Tibial nerve (tissue), 4 donors: ENCODE measurements at regions not wholly inside any gene's neighbourhood (a gene's known extent, or its start where the extent isn't known, plus 50 kb on each side); places are given as distances from the start of the nearest gene placed in this dataset.

Experiments
- DNase-seq, 2 donors: peaks; one replicate each; pipeline ENCODE4 v3.0.0-alpha.2; 2019; ENCODE audit warnings: low spot score in 2 of 2
- H3K27ac ChIP-seq, 4 donors: fragments of 200-600 bp; sonication (generic) in 3 of 4; one replicate each; pipeline ENCODE4 v1.5.1; 2017 to 2019; ENCODE audit warnings: mild to moderate bottlenecking in 1 of 4
- H3K27me3 ChIP-seq, 2 donors: fragments of 200-600 bp; sonication (generic) in 1 of 2; one replicate each; pipeline versions ENCODE4 v1.5.1 to v1.6.0; 2017 to 2019
- H3K36me3 ChIP-seq, 3 donors: fragments of 200-600 bp; sonication (generic); one replicate each; pipeline ENCODE4 v1.5.1; 2018 to 2019
- H3K4me1 ChIP-seq, 4 donors: fragments of 200-600 bp; sonication (generic) in 3 of 4; one replicate each; pipeline ENCODE4 v1.5.1; 2017 to 2019
- H3K4me3 ChIP-seq, 4 donors: fragments of 200-600 bp; sonication (generic) in 3 of 4; one replicate each; pipeline ENCODE4 v1.5.1; 2017 to 2019; ENCODE audit warnings: mild to moderate bottlenecking in 1 of 4, moderate library complexity in 1 of 4
- H3K9me3 ChIP-seq, 4 donors: fragments of 200-600 bp; sonication (generic) in 3 of 4; one replicate each; pipeline ENCODE4 v1.5.1; 2017 to 2019
- EP300 ChIP-seq, 2 donors: sonication (generic); formaldehyde crosslinking; IDR thresholded peaks; one replicate each; pipeline ENCODE4 v1.6.1; 2017; ENCODE audit warnings: antibody characterized with exemption in 2 of 2, mild to moderate bottlenecking in 1 of 2
- POLR2A ChIP-seq, 2 donors: fragments of 450-650 bp; IDR thresholded peaks; one replicate each; pipeline ENCODE4 v1.6.1; 2017; ENCODE audit warnings: antibody characterized with exemption in 2 of 2, mild to moderate bottlenecking in 2 of 2, moderate library complexity in 2 of 2
- WGBS, 2 donors: methylation state at CpG; one replicate each; pipeline ENCODE4 v1.1.5; 2018; 5-methylcytosine and 5-hydroxymethylcytosine counted together
- TF ChIP-seq, protein P1 (sequence below), 5 experiments: fragments of 200-600 bp in 3 of 5; fragments of 450-650 bp in 2 of 5; sonication (generic) in 3 of 5; IDR thresholded peaks; one replicate each; pipeline ENCODE4 v1.5.1; 2016 to 2019; ENCODE audit warnings: antibody characterized with exemption in 5 of 5, mild to moderate bottlenecking in 3 of 5, moderate library complexity in 2 of 5

GRCh38 chr13:107138486-107138885, 570.5 kb upstream of the ARGLU1 start:
- H3K27me3 ChIP-seq, result no peaks in the 10 kb centered on the region

GRCh38 chr13:107133950-107134349, 566.0 kb upstream of the ARGLU1 start:
- Histone ChIP-seq H3K27ac (no peak overlapping the region), H3K9me3 (no peaks in the 10 kb centered on the region), H3K27me3 (no peaks in the 10 kb centered on the region), H3K4me1 (peaks cover 0 to 9% (median 0%) of the 10 kb centered on the region in 4 donors), H3K36me3 (no peaks in the 10 kb centered on the region), H3K4me3 (no peak overlapping the region)
- WGBS, 2 donors, result 87 to 91% methylated on average over 5 of the region's 5 CpGs
- no peak for DNase-seq
- TF ChIP-seq, protein P1, sequence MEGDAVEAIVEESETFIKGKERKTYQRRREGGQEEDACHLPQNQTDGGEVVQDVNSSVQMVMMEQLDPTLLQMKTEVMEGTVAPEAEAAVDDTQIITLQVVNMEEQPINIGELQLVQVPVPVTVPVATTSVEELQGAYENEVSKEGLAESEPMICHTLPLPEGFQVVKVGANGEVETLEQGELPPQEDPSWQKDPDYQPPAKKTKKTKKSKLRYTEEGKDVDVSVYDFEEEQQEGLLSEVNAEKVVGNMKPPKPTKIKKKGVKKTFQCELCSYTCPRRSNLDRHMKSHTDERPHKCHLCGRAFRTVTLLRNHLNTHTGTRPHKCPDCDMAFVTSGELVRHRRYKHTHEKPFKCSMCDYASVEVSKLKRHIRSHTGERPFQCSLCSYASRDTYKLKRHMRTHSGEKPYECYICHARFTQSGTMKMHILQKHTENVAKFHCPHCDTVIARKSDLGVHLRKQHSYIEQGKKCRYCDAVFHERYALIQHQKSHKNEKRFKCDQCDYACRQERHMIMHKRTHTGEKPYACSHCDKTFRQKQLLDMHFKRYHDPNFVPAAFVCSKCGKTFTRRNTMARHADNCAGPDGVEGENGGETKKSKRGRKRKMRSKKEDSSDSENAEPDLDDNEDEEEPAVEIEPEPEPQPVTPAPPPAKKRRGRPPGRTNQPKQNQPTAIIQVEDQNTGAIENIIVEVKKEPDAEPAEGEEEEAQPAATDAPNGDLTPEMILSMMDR (IDR thresholded peaks at IDR 0.05), result no peak
- no peak for TF ChIP-seq POLR2A (IDR thresholded peaks at IDR 0.05)
- TF ChIP-seq EP300 (IDR thresholded peaks at IDR 0.05), result no peak

More at GRCh38 chr13:107138486-107138885, 570.5 kb upstream of the ARGLU1 start:
- TF ChIP-seq POLR2A (IDR thresholded peaks at IDR 0.05), result no peak
- TF ChIP-seq EP300 (IDR thresholded peaks at IDR 0.05), result no peak
- TF ChIP-seq, protein P1 (IDR thresholded peaks at IDR 0.05), result no peak
- peaks cover 0 to 17% (median 0%) of the 10 kb centered on the region in 4 donors for H3K4me1 ChIP-seq
- no peaks in the 10 kb centered on the region for H3K36me3 ChIP-seq
- no peak overlapping the region for H3K4me3 ChIP-seq
- no peak for DNase-seq
- 48 to 76% methylated on average over 1 of the region's 1 CpG for WGBS, 2 donors
- H3K9me3 ChIP-seq, result no peaks in the 10 kb centered on the region
- H3K27ac ChIP-seq, result peak overlapping the region in 1 of 4 donors; percentile 20

GRCh38 chr13:107130566-107130965, 562.6 kb upstream of the ARGLU1 start:
- Histone ChIP-seq H3K4me3 (no peak overlapping the region), H3K9me3 (no peaks in the 10 kb centered on the region), H3K27ac (no peak overlapping the region), H3K27me3 (no peaks in the 10 kb centered on the region), H3K4me1 (no peaks in the 10 kb centered on the region), H3K36me3 (no peaks in the 10 kb centered on the region)
- TF ChIP-seq EP300 (IDR thresholded peaks at IDR 0.05), result no peak
- TF ChIP-seq POLR2A (IDR thresholded peaks at IDR 0.05), result no peak
- 81 to 87% methylated on average over 1 of the region's 1 CpG for WGBS, 2 donors
- DNase-seq, result no peak

DNA sequence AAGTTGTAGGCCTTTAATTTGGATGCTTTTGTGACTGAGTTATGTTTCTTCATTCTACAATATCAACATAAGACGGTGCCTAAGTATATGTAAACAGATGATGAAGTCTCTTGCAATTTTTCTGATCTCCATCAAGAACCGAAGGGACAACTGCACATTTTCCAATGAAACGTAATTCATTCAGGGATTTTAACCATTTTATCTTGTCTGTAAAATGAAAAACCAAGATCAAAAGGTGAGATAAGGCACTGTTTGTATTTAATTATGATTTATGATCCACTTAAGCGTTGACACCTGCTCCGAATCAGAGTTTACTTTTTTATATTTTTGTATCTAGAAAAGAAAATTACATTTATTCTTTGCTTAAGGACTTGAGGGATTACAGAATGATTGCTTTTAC, 556.8 kb upstream of the ARGLU1 start:
- Histone ChIP-seq H3K27ac (no peak overlapping the region), H3K4me1 (no peaks in the 10 kb centered on the region), H3K36me3 (no peaks in the 10 kb centered on the region), H3K27me3 (no peaks in the 10 kb centered on the region), H3K9me3 (no peaks in the 10 kb centered on the region), H3K4me3 (no peak overlapping the region)
- TF ChIP-seq, protein P1 (IDR thresholded peaks at IDR 0.05), result no peak
- no peak for TF ChIP-seq EP300 (IDR thresholded peaks at IDR 0.05)
- no peak for TF ChIP-seq POLR2A (IDR thresholded peaks at IDR 0.05)
- WGBS, 2 donors, result 65 to 77% methylated on average over 5 of the region's 5 CpGs
- no peak for DNase-seq

GRCh38 chr13:107124129-107124718, 556.3 kb upstream of the ARGLU1 start:
- H3K4me3 ChIP-seq, result no peak overlapping the region
- H3K36me3 ChIP-seq, result no peaks in the 10 kb centered on the region
- no peaks in the 10 kb centered on the region for H3K9me3 ChIP-seq
- WGBS, 2 donors, result 1 to 2% methylated on average over 2 of the region's 2 CpGs
- H3K27me3 ChIP-seq, result no peaks in the 10 kb centered on the region
- TF ChIP-seq, protein P1 (IDR thresholded peaks at IDR 0.05), result peak; percentile 38 to 69 (median 44)
- TF ChIP-seq EP300 (IDR thresholded peaks at IDR 0.05), result no peak
- H3K4me1 ChIP-seq, result no peaks in the 10 kb centered on the region
- no peak overlapping the region for H3K27ac ChIP-seq
- no peak for DNase-seq
